ENCODE measurements at regions not wholly inside any gene's neighbourhood (a gene's known extent, or its start where the extent isn't known, plus 50 kb on each side); places are given as distances from the start of the nearest gene placed in this dataset.

DNA sequence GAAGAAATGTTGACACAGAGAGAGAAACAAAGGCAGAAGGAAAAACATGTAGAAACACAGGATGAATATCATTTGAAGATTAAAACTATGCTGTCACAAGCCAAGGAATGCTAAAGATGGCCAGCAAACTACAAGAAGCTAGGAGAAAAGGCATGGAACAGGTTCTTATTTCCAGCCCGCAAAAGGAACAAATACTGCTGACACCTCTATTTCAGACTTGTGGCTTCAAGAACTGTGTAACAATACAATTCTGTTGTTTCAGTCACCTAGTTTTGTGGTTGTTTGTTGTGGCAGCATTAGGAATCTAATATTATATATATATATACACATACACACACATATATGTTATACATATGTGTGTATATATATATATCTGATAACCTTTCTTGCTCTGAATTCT, 1543.9 kb downstream of the KCNT2 start:
- TF ChIP-seq, protein P1, sequence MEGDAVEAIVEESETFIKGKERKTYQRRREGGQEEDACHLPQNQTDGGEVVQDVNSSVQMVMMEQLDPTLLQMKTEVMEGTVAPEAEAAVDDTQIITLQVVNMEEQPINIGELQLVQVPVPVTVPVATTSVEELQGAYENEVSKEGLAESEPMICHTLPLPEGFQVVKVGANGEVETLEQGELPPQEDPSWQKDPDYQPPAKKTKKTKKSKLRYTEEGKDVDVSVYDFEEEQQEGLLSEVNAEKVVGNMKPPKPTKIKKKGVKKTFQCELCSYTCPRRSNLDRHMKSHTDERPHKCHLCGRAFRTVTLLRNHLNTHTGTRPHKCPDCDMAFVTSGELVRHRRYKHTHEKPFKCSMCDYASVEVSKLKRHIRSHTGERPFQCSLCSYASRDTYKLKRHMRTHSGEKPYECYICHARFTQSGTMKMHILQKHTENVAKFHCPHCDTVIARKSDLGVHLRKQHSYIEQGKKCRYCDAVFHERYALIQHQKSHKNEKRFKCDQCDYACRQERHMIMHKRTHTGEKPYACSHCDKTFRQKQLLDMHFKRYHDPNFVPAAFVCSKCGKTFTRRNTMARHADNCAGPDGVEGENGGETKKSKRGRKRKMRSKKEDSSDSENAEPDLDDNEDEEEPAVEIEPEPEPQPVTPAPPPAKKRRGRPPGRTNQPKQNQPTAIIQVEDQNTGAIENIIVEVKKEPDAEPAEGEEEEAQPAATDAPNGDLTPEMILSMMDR (IDR thresholded peaks at IDR 0.05), result no peak
- no peak for TF ChIP-seq ZFX (IDR thresholded peaks at IDR 0.05; ENCODE audit: borderline replicate concordance)

Measured in 22Rv1 (cell line).